ENCODE measurements at regions not wholly inside any gene's neighbourhood (a gene's known extent, or its start where the extent isn't known, plus 50 kb on each side); places are given as distances from the start of the nearest gene placed in this dataset.

DNA sequence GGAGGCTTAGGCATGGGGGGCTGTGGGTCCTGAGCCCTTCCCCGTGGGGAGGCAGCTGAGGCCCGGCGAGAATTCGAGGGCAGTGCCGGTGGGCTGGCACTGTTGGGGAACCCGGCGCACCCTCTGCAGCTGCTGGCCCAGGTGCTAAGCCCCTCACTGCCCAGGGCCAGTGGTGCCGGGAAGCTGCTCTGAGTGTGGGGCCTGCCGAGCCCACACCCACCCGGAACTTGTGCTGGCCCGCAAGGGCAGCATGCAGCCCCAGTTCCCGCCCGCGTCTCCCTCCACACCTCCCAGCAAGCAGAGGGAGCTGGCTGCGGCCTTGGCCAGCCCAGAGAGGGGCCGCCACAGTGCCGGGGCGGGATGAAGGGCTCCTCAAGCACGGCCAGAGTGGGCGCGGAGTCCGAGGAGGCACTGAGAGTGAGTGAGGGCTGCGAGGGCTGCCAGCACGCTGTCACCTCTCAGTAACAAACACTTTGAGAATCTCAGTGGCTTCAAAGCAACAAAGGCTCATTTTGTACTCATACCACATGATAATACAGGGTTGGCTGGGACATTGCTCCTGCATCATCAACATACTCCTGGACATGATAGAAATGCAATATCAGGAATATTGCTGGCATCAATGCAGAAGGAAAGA, 265.7 kb upstream of the ANKRD55 start:
- no peak for DNase-seq (ENCODE audit: extremely low read depth, low read depth, low spot score)

DNA sequence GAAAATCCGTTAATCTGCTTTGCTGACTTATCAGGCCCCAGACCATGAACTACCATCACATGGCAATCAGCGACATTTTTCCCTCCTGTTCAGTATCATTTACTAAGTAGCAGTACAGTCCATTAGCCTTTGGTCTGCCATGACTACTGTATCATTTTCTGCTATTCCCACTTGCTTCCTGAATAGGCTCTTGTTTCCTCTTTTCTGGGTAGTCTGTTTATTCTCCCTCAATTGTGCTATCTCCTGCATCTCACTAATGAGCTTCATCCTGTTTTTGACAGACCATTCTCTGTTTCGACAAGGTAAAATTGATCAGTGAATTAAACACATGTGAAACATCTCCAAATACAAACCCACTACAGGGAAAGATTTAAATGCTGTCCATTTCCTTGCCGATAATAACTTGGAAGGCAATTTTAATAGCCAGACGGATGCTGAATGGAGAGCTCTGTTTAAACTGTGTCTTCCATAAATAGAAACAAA, 263.5 kb upstream of the ANKRD55 start:
- DNase-seq (ENCODE audit: extremely low read depth, low read depth, low spot score): no peak

DNA sequence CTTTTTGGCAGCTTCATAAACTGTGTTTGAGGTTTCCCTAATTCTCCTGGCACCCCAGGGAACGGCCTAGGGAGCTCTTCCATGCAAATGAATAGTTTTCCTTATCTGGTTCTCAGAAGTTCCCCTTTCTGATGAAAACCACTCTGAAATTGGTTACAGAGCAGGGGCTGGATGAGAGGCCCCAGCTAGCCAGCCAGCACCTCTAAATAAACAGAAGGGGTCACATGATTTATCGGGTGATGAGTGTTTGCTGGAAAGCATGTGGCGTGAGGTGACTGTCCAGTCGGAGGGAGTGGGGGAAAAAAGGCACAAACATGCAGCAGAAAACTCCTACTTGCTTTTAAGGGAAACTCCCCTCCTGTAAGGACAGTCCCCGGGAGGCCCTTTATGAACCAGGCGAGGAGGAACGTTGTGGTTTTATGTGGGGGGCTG, 261.2 kb upstream of the ANKRD55 start:
- no peak for DNase-seq (ENCODE audit: extremely low read depth, low read depth, low spot score)

DNA sequence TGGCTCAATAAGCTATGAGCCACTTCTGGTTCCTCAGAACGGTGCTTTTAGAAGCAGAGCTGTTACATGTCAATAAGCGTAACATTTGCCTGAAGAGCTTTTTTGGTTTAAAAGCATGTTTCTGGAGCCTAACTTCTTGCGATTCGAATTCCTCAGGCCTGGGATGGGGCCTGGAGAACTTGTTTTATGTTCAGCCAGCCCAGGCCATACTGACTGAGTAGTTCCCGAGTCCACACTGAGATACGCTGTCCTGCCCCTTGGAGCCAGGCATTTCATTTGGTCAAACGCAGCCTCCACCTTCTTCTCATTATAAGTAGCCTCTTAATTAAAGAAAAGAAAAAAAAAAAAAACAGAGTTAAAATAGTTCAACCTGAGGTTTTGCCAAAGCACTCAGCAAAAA, 260.6 kb upstream of the ANKRD55 start:
- no peak for DNase-seq (ENCODE audit: extremely low read depth, low read depth, low spot score)

DNA sequence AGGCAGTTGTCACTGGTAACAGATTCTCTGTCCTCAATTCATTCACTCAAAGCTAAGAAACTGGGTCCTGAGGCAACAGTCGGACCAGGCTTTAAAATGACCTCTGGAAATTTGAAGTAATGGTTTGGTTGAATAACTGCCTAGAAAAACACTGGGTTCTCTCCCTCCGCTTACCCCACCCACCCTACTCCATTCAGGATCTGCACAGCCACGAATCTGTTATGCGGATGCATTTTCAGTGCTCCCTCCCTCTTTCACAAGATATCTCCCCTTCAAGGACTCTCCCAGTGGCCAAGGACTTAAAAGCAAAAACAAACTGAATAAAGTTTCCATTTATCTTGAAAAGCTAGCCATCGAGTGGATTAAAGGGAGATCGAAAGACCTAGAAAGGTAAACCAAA, 260.2 kb upstream of the ANKRD55 start:
- DNase-seq (ENCODE audit: extremely low read depth, low read depth, low spot score): no peak

DNA sequence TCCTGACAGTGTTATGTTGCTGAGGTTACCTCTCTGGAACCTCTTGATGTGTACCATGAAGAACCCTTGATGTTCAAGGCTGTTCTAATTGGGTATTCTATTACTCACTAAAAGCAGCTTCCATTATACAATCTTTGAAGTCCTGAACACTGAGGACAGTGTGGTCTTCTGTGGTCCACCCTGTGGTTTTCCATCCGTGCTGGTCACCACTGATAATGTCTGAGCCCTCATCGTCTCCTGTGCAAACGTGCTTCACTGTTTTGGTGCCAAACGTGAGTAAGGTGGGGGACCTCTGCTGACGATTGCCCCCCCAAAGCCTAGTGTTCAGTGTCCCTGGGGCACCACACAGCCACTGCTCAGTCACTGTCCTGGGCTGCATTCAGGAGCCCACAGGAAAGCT, 259.7 kb upstream of the ANKRD55 start:
- no peak for DNase-seq (ENCODE audit: extremely low read depth, low read depth, low spot score)

DNA sequence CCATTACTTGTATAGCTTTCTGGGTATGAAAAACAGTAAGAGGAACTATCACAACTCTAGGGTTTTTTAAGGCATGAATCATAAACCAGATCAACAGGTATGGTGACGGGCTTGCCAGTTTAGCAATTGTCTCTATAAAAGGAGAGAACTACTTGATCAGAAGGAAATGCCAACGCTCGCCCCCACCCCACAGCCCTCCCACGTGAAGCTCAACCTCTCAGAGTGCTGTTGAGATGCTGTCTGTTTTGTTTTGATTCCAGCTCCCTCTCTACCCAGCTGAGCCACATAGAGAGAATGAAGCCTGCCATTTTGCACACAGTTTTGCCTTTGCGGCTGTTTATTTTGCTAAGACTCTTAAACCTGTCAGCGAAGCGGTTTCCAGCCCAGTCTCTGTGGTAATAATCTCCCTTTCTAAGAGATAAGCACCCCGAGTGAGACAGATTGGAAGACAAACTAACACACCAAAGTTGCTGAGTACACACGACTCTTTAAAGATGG, 257.9 kb upstream of the ANKRD55 start:
- DNase-seq (ENCODE audit: extremely low read depth, low read depth, low spot score): no peak

DNA sequence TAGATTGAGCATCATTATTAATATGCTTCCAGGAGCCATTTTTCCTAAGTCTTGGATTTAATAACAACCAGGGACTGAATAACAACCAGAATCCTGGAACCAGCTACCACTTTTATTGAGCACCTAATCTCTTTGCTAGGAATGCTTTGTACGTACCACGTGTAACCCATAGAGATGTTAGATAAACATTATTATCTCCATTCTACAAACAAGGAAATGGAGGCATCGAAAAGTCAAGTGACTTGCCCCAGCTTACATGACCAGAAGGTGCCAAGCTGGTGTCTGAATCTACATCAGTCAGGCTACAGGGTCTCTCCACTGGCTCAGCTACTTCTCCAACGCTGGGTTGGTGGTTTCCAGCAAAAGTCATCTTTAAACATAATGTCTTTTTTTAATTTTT, 256.1 kb upstream of the ANKRD55 start:
- no peak for DNase-seq (ENCODE audit: extremely low read depth, low read depth, low spot score)

DNA sequence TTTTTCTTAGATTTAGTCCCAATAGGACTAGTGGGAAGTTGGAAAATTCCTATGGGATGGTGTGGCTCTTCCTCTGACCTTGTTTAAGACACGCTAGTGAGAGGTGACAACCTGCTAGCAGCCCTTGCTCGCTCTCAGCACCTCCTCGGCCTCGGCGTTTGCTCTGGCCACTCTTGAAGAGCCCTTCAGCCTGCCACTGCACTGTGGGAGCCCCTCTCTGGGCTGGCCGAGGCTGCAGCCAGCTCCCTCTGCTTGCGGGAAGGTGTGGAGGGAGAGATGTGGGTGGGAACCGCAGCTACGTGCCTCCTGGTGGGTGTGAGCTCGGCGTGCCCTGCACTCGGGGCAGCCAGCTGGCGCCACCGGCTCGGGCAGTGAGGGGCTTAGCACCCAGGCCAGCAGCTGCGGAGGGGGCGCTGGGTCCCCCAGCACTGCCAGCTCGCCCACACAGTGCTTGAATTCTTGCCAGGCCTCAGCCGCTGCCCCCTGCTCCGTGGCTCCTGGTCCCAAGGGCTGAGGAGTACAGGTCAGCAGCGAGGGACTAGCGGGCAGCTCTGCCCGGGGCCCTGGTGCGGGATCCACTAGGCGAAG, 254.5 kb upstream of the ANKRD55 start:
- no peak for DNase-seq (ENCODE audit: extremely low read depth, low read depth, low spot score)

DNA sequence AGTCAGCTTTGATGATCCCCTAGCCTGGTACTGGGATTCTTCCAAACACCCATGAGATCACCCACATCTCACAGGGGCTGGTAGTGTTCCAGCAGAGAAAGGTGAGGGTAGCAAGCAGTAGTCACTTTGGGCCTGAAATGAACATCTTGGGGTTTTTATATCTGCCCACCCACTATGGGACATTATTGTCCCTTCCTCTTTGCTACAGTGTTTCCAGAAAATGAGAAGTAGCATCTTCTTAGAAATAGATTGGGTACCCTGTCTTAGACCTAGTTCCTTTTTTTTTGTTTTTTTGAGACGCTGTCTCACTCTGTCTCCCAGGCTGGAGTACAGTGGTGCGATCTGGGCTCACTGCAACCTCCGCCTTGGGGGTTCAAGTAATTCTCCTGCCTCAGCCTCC, 249.2 kb upstream of the ANKRD55 start:
- DNase-seq (ENCODE audit: extremely low read depth, low read depth, low spot score): no peak

DNA sequence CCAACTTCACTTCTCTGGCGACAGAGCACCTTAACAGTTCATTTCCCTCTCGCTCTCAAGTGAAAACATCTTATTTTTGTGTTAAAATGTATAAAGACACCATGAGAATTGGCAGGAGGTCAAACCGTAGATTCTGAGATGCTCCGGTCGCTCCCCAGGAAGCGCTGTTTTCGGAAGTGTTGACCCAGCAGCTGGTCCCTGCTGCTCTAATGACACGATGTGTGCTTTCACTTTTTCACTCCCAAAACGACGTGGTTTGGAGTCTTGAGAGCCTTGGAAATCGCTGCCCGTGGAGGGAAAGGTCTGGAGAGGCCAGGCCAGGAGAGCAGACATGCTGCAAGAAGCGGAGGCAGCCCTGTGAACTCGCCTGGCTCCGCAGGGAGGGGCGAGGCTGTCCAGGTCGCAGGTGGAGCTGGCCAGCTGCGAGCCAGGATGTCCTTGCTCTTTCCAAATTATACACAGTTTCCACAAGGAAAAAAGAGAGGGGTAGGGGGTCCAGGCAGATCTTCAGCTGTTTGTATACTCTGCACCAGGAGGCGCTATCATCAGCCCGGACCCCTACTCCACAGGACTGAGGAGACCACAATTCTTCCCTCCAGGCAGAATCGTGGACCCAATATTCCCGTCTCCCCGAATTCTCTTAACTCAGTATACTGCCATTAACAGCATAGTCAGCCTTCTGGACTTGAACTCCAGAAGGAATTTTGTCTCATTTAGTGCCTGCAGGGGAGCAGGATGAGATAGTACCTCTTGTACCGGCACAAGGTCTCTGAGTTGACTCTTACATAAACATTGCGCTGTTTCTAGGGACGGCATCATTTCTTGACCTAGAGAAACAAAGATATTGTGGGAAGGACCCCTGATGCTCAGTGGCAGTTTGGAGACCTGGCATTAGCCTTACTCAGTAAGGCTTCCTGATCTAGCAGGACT, 248.6 kb upstream of the ANKRD55 start:
- no peak for DNase-seq (ENCODE audit: extremely low read depth, low read depth, low spot score)

DNA sequence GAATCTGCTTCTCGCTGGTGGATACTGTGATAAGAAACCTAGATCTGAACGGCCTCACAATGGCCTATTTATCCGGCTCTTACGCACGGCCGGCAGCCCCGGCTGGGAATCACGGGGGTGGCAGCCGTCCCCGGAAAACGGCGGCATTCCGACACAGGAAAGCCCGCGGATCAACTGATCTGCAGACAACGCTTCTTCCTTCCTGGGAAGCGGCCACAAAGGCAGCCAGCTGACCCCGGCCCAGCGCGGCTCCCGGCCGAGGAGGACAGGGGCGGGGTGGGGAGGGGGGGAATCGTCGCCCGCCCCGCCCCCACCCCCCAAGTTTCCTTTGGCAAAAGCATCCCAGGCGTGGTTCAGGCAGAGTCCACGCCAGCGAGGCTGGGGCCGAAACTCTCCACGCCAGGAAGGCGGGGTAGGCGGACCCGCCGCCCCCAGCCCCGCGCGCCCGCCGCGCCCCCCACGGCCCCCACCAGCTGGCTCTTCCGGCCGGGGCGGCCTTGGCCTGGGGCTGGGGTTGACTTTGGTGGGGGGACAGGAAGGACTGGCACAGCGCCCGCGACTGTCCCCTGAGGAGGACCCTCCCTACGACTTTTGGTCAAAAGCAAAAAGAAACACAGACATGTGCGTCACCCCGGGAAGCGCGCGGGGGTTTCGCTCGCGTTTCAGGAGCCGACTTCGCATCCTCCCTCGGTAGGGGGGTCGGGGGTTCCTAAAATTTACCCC, 247.7 kb upstream of the ANKRD55 start:
- DNase-seq (ENCODE audit: extremely low read depth, low read depth, low spot score): no peak

DNA sequence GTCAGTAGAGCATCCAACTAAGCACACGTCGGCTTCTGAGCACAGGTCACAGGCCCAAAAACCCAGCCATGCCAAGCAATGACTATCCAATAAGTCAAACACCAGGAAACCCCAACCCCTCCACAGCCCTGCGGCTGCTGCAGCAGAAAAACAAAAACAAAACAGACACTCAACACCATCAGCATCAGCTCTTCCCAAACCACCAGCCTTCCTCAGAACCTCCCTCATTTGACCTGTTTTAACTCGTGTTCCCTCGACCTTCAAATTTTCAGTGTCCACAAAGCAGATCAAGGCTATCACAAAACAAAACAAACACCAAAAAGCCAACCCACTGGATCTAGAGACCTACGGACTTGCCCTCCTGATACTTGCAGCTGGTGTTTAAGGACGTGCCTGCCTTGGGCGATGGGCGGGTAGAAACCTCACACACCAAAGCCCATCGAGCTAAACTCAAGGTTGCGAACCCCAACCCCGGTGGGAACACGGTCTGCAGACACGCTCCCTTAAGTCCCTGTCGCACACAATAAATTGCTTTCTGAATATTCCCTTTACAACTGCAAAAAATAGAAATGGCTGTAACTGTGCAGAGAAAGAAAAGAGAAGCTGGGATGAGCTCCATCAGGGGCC, 247.1 kb upstream of the ANKRD55 start:
- DNase-seq (ENCODE audit: extremely low read depth, low read depth, low spot score): no peak

DNA sequence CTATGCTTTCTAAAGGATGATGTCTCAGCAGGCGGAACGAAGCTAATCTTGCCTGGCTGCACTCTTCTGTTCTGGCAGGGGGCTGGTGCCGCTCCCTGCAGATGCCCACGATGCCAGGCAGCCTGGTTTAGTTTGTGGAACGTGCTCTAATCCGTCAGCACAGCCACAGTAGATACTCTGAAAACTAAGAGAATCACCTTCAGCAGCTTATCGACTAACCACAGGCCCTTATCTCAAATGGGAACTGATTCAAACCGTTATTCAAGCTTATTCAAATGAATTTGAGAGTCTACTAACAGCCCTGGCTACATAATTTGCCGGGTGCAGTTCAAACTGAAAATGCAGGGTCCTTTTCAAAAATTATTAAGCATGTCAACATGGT, 246.6 kb upstream of the ANKRD55 start:
- no peak for DNase-seq (ENCODE audit: extremely low read depth, low read depth, low spot score)

DNA sequence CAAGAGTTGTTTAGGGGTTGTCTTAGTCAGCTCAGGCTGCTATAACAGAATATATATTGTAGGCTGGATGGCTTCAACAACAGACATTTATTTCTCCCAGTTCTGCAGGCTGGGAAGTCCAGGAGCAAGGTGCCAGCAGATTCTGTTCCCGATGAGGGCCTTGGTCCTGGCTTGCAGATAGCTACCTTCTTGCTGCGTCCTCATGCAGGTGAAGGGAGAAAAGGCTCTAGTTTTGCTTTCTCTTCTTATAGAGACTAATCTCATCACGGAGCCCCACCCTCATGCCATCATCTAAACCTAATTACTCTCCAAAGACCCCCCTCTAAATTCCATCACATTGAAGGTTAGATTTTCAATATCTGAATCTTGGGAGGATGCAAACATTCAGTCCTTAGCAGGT, 246.0 kb upstream of the ANKRD55 start:
- no peak for DNase-seq (ENCODE audit: extremely low read depth, low read depth, low spot score)

DNA sequence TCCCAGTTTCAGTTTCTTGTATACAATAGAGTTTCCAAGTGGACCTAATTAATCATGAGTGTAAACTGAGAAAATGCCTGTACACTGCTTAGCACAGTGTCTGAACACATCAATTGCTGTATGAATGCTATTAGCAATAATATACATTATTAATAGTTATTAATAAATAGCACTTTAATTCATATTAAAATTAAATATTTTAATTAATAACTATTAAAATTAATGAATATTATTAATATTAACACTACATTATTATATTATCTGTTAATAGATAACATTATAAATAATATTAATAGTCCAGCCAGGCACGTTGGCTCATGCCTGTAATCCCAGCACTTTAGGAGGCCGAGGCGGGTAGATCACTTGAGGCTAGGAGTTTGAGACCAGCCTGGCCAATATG, 244.9 kb upstream of the ANKRD55 start:
- no peak for DNase-seq (ENCODE audit: extremely low read depth, low read depth, low spot score)

DNA sequence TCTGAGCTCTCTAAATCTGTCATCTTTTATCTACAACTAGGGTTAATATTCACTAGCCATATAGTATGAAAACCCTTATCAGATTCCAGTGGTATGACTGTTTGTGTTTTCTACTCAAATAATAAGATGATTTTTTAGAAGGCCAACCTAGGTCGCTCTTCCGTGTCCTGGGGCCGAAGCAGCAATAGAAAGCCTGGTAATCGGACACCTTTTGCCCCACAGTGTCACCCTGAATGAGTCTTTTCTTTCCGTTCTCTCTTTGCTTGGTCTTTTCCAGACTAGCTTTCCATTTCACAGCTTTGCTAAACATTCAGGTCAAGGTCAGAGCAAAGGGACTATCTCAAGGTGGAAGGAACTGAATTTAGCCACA, 243.3 kb upstream of the ANKRD55 start:
- no peak for DNase-seq (ENCODE audit: extremely low read depth, low read depth, low spot score)

DNA sequence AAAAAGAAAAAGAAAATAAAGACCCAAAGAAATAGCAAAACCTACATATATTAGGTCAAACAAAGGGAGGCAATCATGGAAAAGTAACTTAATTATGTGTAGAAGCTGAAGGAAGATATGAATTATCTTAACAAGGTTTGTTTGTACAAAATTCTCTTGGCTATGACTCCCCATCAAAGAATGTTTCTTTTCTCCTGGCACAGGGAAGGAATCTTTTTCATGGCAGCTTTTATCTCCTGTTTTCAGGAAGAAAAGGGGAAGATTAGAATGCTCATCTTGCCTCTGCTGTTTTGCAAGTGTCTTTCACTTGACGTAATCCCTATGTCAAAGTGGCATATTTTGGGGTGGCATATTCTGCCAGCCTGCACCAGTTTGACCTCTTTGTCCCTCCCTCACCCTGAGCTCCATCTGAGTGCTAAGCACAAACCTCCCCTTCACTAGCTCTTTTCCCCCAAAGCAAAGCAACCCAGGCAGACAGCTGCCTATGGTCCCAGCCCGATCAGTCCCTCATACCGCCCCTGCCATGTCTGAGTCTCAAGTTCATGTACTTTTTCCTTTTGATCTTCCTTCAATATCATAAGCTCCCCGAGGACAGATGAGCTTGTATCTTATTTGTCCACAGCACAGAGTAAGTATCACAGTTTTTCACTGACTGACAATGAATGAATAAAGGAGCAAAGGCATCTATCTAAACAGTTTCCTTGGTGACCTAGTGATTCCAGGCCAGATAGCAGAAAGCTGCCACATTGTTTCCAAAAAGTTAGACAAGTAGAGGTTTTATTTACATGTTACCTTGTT, 242.8 kb upstream of the ANKRD55 start:
- DNase-seq (ENCODE audit: extremely low read depth, low read depth, low spot score): no peak

DNA sequence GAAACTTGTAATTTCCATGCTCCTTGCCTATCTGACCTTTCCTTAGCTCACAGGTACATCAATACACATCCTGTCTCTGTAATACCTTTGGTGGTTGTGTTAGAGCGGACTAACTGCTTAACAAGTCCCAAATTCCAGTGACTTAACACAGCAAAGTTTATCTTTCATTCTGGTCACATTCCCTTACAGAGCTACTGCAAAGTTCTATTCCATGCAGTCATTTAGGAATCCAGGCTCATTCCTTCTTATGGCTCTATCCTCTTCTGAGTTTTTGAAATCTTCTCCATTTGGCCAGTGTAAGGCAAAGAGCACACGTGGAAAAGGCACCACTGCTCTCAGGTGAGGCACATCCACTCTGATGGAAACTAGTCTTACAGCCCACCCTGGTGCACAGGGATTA, 238.6 kb upstream of the ANKRD55 start:
- DNase-seq (ENCODE audit: extremely low read depth, low read depth, low spot score): no peak

DNA sequence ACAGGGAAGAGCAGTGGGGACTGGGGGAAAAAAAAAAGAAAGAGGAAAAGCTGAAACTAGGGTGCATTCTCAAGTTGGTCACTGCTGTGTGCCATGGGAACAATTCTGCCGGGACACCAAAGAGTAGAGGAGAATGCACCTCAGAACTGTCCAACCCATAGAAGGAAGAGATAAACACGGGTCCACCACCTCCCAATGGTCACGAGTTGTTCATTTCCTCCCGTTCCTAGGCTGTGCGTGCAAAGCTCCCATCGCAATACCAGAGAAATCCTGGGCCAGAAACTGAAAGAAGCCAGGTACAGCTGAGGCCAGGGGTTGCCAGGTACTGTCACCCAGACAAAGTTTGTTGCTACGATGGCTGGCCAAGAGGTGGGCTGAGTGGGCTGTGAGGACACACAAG, 236.9 kb upstream of the ANKRD55 start:
- no peak for DNase-seq (ENCODE audit: extremely low read depth, low read depth, low spot score)
